Effector CD8-positive, alpha-beta T cell (primary cell): ENCODE measurements at regions not wholly inside any gene's neighbourhood (a gene's known extent, or its start where the extent isn't known, plus 50 kb on each side); places are given as distances from the start of the nearest gene placed in this dataset.
"Not testable (repeated sequence)": the region's sequence is repeated elsewhere in the genome, so short reads cannot be mapped to it uniquely, and the experiment has no call there.

ENCODE experiments used
- DNase-seq: peaks from one replicate; lab custom pipeline; 2025; lab: John Stamatoyannopoulos, UW

DNA sequence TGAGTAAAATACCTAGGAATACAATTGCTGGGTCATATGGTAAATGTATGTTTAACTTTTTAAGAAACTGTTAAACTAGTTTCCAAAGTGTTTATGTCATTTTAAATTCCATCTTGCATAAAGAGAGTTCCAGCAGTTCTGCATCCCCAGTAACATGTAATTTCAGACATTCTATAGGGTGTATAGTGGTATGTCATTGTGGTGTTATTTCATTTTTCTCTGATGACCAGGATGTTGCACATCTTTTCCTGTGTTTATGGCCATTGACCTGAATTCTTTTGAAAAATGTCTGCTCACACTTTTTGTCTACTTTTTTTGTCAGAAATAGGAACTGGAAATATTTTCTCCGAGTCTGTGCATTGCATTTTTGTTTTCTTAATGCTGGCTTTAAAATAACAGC is 128.9 kb downstream of the TMEM200A start:
- DNase-seq: no peak

DNA sequence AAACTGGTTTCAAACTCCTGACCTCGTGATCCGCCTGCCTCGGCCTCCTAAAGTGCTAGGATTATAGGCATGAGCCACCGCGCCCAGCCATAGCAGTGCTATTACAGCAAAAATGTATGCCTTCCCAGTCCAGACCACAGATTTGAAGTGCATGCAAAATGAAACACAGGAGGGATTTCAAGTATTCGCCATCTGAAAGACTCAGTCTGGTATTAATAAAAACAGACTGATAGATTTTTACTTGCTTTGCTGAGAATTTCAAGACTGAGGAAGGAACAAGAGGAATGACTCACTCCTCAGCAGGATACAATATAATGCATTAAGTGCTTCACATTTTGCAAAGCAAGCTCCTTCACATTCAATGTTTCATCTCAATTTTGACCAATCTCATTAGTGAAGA is 134.9 kb downstream of the TMEM200A start:
- DNase-seq: no peak

DNA sequence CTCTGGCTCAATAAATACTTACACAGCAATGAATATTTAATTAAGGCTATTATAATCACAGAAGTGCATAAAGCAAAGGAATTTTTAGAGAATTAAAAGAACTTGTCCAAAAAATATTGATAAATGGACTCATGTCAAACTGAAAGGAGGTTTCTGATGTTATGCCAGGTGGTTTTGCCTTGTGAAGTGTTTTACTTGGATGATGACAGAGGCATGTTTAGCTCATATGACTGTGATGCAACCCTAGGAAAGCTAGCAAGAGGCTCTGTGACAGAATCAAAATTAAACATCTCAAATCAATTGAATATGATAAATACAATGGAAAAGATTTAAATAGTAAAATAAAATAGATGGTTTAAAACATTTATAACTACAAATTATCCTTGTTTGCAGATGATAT is 137.3 kb downstream of the TMEM200A start:
- no peak for DNase-seq

DNA sequence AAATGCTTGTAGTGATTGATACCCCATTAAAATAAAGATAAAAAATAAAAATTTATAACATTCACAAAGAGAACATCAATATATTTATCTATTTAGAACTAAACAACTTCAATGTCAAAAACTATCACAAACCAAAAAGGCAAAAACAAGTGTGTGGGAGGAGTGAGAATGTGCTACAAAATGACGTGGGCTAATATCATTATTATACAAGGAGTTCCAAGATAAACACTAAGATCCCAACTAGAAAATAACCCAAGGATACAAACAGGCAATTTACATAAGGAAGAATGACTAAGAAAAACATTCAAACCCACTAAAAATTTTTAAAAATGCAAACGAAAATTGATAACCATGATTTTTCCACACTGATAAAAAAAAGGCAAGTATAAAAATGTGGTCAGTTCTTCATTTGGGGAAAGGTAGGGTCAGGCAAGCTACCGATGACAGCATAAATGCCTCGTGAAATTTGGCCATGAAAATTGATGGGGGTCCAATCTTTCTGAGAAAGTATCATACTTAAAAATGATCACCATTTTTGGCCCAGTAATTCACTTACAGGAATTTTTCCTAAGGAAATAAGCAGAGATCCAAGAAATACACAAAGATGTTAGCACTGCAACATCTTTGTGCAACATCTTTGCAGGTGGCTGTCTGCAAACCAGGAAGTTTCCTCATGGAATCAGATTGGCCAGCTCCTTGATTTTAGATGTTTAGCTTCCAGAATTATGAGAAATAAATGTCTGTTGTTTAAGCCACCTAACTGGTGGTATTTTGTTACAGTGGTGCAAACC is 140.2 kb downstream of the TMEM200A start:
- no peak for DNase-seq

DNA sequence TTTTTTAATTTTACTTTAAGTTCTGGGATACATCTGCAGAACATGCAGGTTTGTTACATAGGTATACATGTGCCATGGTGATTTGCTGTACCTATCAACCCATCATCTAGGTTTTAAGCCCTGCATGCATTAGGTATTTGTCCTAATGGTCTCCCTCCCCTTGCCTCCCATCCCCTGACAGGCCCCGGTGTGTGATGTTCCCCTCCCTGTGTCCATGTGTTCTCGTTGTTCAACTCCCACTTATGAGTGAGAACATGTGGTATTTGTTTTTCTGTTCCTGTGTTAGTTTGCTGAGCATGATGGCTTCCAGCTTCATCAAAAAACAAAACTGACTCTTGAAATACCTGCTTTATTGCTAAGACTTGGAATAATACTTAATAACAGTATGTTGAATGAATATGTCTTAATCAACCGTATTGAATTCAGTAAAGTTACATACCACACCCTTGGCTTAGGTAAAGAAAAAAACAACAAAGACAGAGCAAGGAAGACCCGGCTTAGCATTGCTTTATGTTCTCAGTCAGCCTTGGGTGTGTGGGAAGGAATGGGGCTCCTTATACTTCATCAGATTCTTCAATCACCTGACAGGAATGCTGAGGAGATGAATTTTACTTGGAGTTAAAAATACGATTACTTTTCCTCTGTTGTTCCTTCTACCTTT is 141.3 kb downstream of the TMEM200A start:
- DNase-seq: not testable (repeated sequence)

DNA sequence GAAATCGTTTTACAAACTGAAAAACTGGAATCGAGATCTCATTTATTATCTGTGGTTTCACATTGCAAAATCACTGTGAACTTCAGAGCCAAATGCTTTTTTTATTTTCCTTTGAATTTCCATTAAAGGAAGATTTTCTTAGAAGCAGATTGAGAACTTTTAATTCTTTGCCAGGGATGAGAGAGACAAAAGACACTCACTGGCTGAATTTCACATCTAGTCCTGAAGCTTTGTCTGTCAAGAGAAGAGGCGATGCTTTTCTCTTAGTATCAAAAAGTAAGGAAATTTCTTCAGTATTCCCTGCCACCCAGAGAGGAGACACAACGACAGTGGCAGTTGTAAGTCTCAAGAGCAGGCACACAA is 141.8 kb downstream of the TMEM200A start:
- no peak for DNase-seq

DNA sequence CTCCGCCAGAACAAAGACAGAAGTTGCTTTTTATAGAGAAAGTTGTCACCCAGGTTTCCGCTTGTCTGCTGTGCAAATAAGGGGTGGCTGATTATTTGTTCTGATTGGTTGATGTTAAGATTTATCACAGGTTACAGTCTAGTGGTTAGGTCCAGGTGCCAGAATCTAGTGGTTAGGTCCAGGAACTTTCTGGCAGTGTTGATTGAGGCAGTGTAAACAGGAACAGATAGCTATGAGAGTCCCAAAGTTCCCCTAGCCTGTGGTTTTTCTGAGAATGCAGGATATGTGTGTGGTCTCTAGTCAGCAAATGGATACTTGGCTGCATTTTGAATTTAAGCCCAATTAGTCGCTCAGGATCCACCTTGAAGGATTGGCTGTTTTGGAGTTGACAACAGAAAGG is 148.0 kb downstream of the TMEM200A start:
- peak; percentile 4 for DNase-seq

DNA sequence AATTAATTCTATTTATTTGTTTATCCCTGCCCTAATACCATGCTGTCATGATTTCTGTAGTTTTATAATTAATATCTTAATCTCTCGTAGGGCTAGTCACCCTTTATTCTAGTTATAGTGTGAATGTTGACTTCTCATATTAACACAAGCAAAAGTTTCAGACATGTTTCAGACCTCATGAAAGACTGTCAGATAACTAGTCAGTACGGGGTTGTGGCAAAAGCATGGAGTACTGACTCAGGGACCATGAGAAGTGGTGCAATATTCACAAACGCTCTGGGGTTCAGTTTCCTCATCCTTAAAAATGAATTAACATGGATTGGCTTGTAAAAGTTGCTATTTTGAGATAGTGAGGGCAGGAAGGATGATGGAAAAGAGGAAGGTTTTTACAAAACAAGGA is 148.9 kb downstream of the TMEM200A start:
- no peak for DNase-seq

DNA sequence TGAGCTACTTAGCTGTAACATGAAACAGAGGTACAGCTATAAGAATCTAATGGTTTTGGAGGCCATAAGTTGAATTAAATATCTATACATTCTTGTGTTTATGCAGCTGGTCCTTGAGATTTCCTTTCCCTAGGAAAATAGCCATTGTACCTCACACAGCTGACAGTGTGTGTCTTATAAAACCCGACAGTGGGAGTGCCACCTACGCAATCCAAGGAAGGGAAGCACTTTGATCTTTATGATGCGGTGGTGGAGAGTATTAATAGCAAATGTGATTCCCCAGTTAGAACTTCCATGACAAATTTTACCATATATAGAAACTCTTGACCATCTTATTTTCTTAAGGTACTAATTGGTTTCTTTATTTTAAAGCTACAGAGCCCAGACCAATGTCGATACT is 149.5 kb downstream of the TMEM200A start:
- DNase-seq: no peak

DNA sequence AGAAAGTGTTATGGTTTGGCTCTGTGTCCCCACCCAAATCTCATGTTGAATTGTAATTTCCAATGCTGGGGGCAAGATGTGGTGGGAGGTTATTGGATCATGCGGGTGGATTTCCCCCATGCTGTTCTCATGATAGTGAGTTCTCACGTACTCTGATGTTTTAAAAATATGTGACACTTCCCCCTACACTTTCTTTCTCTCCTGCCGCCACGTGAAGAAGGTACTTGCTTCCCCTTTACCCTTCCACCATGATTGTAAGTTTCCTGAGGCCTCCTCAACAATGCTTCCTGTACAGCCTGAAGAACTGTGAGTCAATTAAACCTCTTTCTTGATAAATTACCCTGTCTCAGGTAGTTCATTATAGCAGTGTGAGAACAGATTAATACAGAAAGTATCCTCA is 150.8 kb downstream of the TMEM200A start:
- DNase-seq: no peak

DNA sequence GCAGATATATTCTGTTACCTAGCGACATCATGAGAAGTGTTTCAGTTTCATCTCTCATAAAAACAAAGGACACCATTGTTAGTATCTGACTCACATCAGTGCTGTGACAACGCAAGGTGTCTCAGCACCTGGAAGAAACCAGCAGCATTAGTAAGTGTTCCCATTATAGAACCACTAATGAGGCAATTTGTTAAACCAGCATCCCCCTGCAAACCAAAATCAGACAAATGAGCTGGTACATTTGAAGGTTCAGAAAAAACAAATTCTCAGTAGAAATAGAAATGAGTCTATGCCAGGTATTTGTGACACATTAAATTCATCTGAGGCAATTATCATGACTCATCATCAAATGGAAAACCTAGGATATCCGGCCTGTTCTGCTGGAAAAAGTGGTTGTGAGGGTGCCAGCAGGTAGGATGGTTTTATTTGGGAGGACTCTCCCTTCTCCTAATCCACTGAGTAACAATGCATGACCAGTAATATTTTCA is 151.7 kb downstream of the TMEM200A start:
- DNase-seq: no peak

DNA sequence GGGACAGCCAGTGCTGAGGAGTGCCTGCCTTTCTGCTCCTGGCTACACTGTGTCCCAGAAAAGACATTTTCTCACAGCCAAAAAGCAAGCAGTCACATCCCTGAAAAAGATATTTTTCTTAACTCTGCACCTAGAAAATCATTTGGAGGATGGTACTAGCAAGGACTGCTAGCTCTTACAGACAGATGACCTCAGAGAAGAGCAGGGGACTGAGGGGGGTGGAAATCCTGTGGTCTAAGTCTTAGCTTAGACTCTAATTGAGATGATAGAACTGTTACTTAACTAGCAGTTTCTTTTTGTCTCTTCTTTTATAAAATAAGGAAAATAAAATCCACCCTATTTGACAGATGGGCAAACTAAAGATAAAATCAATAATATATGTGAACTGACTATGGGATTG is 152.8 kb downstream of the TMEM200A start:
- DNase-seq: no peak

DNA sequence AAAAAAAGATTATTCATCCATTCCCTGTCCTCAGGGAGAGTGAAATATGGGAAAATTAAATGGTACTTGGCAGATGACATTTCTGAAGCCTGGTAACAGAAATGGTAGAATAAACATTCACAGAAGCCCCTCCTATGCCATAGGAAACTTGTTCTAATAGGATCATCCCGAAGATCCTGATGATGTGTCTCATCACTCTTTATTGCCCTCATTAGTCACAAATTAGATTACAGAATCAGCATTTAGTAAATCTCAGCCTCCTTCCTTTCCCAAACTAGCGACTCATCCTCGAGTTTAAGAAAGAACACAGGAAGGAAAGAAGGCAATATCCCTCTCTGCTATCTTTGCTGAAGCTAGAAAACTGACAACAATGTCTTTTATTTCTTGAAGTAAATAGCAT is 154.4 kb downstream of the TMEM200A start:
- DNase-seq: no peak

DNA sequence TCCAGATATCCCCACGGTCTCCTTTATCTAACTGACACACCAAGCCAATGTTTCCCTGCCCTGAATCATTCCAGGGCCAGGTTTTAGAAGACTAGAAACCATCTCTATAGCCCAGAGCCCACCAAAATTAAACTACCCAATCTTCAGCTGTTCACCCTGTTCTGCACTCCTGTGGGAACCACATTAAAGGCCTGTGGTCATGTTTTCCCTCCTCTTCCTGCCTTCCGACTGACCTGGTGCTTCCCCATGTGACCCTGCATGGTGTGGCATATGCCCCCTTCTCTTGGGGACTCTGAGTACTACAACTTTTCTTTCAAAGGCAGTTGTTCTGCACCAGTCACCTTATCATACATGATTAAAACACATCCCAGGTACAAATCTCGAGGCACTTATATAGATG is 155.0 kb downstream of the TMEM200A start:
- DNase-seq: no peak

DNA sequence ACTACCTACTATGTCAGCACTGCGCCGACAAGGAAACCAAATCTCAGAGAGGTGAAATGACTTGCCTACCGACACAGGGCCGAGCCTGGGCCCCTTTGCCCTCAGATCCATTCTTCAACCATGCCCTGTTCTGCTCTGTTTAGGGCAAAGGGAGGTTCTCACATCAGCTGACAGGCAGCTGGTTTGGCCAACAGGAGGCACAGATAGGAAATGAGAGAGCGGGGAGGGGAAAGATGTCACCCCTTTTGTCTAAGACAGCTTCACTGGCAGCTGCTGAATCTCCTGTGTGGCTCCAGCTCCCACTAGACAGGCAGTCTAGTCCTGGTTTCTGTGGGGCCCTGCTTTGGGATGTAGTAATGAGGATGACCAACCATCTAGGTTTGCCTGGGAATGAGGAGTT is 158.7 kb downstream of the TMEM200A start:
- no peak for DNase-seq

DNA sequence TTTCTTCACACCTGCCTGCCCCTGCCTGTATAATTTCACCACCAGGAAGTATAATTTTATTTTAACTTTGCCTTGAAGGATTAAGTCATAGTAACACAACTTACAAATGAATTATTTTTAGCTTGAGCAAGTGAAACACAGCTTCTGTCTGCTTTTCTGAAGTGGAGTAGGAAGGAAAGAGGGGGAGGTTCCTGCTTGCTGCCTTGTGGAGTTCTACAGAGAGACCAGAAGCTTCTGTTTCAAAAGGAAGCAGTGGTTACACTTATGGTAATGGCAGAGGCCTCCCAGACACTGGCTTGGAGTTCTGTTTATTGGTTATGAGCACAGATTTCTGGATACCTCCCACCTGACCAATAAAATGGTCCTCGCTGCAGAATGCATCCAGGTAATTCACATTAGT is 159.6 kb downstream of the TMEM200A start:
- DNase-seq: no peak

DNA sequence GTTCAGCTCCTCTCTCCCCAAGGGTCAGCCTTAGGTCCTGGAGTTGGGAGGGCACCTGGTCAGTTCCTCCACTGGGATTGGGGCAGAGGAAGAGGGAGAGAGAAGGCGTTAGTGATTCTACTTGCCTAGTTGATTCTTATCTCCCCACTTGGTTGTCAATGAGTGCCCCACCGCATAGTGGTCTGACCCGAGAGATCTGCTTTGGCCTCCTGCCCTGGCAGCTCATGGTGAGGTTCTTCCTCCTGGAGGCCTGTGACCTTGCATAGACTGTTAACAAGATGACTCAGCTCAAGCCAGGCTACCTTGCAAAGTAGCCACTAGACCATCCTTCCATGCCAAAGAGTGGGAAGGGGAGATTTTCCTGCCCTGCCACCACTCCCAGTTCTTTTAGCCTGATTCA is 160.6 kb downstream of the TMEM200A start:
- no peak for DNase-seq

DNA sequence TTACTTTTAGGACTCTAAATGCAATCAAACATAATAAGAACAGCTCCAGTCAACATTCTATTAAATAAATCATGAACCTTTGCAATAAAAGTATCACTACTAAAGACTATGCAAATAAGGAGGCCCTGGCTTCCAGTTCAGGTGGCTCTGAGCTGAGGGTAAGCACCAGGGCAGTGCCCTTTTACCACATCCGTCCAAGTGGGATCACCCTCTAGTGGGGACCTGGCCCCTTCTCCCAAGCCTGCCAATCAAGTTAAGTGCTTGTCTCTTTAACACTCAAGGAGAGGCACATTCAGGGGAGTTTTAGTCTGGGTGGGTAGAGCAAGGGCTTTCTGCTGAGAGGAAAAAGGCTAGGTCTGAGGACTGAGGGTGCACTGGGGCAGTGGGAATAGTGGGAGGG is 161.4 kb downstream of the TMEM200A start:
- DNase-seq: no peak

DNA sequence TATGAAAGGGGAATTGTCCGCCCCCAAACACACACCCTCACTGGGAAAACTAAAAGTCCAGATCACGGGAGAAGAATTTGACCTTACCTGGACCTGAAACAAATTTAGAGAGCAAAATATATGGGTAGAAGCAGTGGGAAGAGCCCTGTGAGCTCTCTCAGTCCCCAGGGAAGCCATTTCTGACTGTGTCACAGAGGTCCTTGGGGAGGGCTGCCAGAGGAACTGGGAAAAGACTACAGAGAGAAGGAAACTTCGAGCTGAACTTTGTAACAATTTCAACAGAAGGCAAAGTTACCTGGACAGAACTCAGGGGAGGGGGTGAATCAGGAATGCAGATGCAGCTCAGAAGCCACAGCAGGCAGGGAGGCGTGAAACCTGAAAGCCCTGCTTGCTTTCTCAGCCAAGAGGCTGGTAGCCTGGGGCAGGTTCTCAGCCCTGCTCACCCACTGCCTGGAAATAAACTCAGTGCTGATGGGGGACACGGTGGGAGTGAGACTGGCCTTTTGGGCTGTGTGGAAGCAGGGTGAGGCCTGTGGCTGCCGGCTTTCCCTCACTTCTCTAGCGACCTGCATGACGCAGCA is 163.8 kb downstream of the TMEM200A start:
- DNase-seq: no peak

DNA sequence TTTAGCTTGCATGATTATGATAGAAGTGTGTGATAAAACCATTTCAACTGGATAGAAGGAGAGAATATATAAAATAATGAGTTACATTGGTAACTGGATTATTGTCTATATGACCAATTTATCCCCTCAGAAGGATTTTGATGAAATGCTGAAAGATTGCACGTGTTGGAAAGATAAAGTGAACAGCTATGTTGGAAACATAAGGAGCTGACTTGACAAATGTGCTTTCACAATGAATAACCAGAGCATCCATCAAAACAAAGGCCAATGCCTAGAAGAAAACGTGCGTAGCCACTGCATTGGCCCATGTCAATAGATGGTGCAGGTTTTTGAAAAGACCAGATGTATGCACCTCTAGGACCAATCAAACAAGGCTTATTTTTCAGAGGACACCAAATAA is 168.8 kb downstream of the TMEM200A start:
- no peak for DNase-seq

DNA sequence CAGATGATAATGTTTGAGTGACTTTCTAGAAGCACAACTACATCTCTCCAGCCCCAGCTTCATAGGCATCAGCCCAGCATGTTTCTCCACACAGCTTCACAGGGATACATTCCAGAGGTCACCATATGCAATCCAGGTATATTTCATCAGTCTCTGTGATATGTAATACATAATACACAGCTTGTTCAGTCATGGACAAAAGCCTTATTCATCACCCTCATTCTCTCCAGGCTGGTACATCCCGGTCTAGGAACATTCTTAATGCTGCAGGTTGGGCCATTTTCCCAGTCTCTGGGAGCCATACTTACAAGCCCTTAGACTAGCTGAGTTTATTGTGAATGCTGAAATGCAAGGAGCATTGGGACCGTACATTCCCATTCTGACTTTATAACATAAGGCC is 169.4 kb downstream of the TMEM200A start:
- no peak for DNase-seq

DNA sequence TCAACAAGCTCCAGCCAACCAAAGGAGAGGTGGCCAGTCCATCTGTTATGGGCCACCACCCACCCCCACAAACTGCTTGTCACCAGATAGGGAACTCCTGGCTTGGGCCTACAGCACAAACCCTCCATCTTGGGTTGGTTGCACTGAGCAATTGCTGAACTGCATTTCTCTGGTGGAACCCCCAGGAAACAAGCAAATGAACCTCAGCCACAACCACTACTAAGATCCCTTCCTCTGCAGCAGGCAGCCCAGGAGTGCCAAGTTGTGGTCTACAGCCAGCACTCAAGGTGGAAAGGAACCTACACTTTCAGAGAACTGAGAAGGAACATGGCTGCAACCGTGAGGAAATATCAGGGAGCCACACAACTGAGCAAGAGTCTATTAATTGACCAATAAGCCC is 171.6 kb downstream of the TMEM200A start:
- DNase-seq: no peak

DNA sequence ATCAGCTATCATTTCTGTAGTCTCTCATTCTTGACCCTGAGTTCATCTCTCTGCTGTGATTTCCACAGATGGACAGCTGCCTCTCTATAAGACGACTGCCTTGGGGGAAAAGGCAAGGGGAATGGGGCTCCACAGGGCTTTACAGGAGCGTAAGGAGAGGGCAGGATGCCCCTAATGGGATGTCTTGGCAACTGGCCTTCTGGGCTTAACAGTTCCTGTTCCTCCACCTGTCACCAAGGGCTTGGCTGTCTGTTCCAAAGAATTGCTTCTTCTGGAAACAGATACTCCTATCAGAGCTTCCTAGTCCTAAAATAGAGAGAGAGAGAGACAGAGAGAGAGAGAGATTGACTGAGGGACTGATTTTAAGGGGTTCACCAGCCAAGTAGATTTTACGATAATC is 181.9 kb downstream of the TMEM200A start:
- no peak for DNase-seq
